K562 (cell line): ENCODE measurements at regions not wholly inside any gene's neighbourhood (a gene's known extent, or its start where the extent isn't known, plus 50 kb on each side); places are given as distances from the start of the nearest gene placed in this dataset.

Source experiments
- ATAC-seq: fragments of 200-7000 bp; cut with Tn5 transposase; 3 replicates; pipeline ENCODE4 v1.9.1; 2020; ENCODE audit warnings: moderate library complexity
- BruUV-seq: library from RNA; stranded (reverse); fragments of 400-500 nt; replicated peaks from 2 replicates; lab custom pipeline; 2021; lab: Mats Ljungman, UMichigan
- CTCF ChIA-PET: fragments of 300-600 bp; formaldehyde crosslinking; extraction: SDS; loops from one replicate; lab custom pipeline; 2021; ENCODE audit warnings: low intra/inter-chr PET ratio; lab: Yijun Ruan, JAX
- POLR2A ChIA-PET: fragments of 300-600, 350-650 bp; sonication (Branson Sonifier 250); formaldehyde crosslinking; extraction: SDS; loops from one replicate; lab custom pipeline; 2021; ENCODE audit warnings: antibody characterized with exemption, inconsistent platforms; lab: Yijun Ruan, JAX
- DNase-seq, 4 experiments: peaks; one replicate each; pipeline versions ENCODE4 v3.0.0 to v3.0.0-alpha.2; 2011 to 2018; ENCODE audit warnings: low spot score in 3 of 4, mixed read lengths in 3 of 4; ENCODE audit errors: extremely low read depth in 1 of 4
- FAIRE-seq: peaks from 2 replicates; lab custom pipeline; 2011; peaks lifted over from hg19 to GRCh38; lab: Jason Lieb, UNC
- H2AFZ ChIP-seq: 2 replicates; pipeline ENCODE4 v1.6.0; 2011; ENCODE audit warnings: low read depth, low read length, control low read depth, inconsistent platforms
- H3K27ac ChIP-seq: fragments of 200-600 bp; 3 replicates; pipeline ENCODE4 v1.8.0; 2011; ENCODE audit warnings: low read depth, mild to moderate bottlenecking, control low read depth, inconsistent platforms, low read length, moderate library complexity, mixed read lengths; ENCODE audit errors: extremely low read depth
- H3K27me3 ChIP-seq, 2 experiments: fragments of 300-600 bp in 1 of 2; 2 replicates in 1 of 2; 3 replicates in 1 of 2; pipeline versions ENCODE4 v1.6.0 to v1.8.0; 2011; ENCODE audit warnings: inconsistent platforms in 2 of 2, low read length in 2 of 2, mild to moderate bottlenecking in 1 of 2, mixed read lengths in 1 of 2, moderate library complexity in 1 of 2; ENCODE audit not compliant: control insufficient read depth in 2 of 2, insufficient read depth in 2 of 2
- H3K36me3 ChIP-seq: fragments of 300-600 bp; 3 replicates; pipeline ENCODE4 v1.8.0; 2011; ENCODE audit warnings: mild to moderate bottlenecking, low read length, inconsistent platforms; ENCODE audit not compliant: control insufficient read depth, insufficient read depth
- H3K4me1 ChIP-seq, 2 experiments: fragments of 200-600 bp in 1 of 2; replicated peaks in 1 of 2; 2 replicates in 1 of 2; 3 replicates in 1 of 2; pipeline versions ENCODE4 v1.5.1 to v1.8.0; 2011; ENCODE audit warnings: inconsistent platforms in 2 of 2, low read length in 2 of 2, mild to moderate bottlenecking in 1 of 2, mixed read lengths in 1 of 2, moderate library complexity in 1 of 2; ENCODE audit not compliant: control insufficient read depth in 2 of 2, insufficient read depth in 2 of 2
- H3K4me2 ChIP-seq: 2 replicates; pipeline ENCODE4 v1.6.1; 2011; ENCODE audit warnings: low read length, control low read depth, inconsistent platforms, mixed read lengths; ENCODE audit not compliant: insufficient read depth
- H3K4me3 ChIP-seq: fragments of 200-600 bp; sonication (generic), shearing (Covaris generic); 2 replicates; pipeline ENCODE4 v1.5.1; 2016; ENCODE audit warnings: control low read depth, inconsistent platforms
- H3K79me2 ChIP-seq: fragments of 200-600 bp; 3 replicates; pipeline ENCODE4 v1.8.0; 2011; ENCODE audit warnings: low read length, inconsistent platforms; ENCODE audit not compliant: control insufficient read depth, insufficient read depth
- H3K9ac ChIP-seq, 2 experiments: 2 replicates each; pipeline versions ENCODE4 v1.6.0 to v1.6.1; 2011; ENCODE audit warnings: low read depth in 2 of 2, low read length in 2 of 2, control low read depth in 1 of 2, inconsistent platforms in 1 of 2, mild to moderate bottlenecking in 1 of 2, mixed read lengths in 1 of 2; ENCODE audit not compliant: insufficient read depth in 1 of 2
- H3K9me1 ChIP-seq: one replicate; pipeline ENCODE4 v1.6.0; 2011; ENCODE audit warnings: inconsistent platforms, mild to moderate bottlenecking, low read length, moderate library complexity; ENCODE audit not compliant: control insufficient read depth, insufficient read depth
- H3K9me3 ChIP-seq: replicated peaks from 2 replicates; pipeline ENCODE4 v1.5.1; 2011; ENCODE audit warnings: low read depth, low read length, inconsistent platforms; ENCODE audit not compliant: control insufficient read depth, insufficient read depth
- H4K20me1 ChIP-seq: replicated peaks from 2 replicates; pipeline ENCODE4 v1.6.1; 2011; ENCODE audit warnings: low read length, inconsistent platforms, mixed read lengths; ENCODE audit not compliant: control insufficient read depth, insufficient read depth
- CEBPB ChIP-seq: fragments of 450-650 bp; IDR thresholded peaks from 2 replicates; pipeline ENCODE4 v1.6.1; 2016; ENCODE audit warnings: missing genetic modification characterization, missing compliant biosample characterization
- CTBP1 ChIP-seq: fragments of 450-650 bp; IDR thresholded peaks from 2 replicates; pipeline ENCODE4 v1.6.1; 2016; ENCODE audit warnings: borderline replicate concordance
- FOSL1 ChIP-seq: fragments of 200-800 bp; sonication (Bioruptor generic); conservative IDR thresholded peaks from 2 replicates; pipeline ENCODE4 v1.6.1; 2016; ENCODE audit warnings: missing genetic modification characterization, missing compliant biosample characterization
- HNRNPL ChIP-seq: fragments of 200-400 bp; formaldehyde crosslinking; IDR thresholded peaks from 2 replicates; pipeline ENCODE4 v1.6.1; 2017; ENCODE audit warnings: low read depth, mild to moderate bottlenecking, low read length
- MYC ChIP-seq, 2 experiments: fragments of 250-450 bp in 1 of 2; sonication (Bioruptor Pico) in 1 of 2; IDR thresholded peaks; 2 replicates each; pipeline versions ENCODE4 v1.5.1 to v1.6.1; 2012 to 2021; ENCODE audit warnings: low read depth in 2 of 2, borderline replicate concordance in 1 of 2, improper control_type of control experiment in 1 of 2, low read length in 1 of 2, mild to moderate bottlenecking in 1 of 2, moderate library complexity in 1 of 2
- POLR2AphosphoS2 ChIP-seq: IDR thresholded peaks from 2 replicates; pipeline ENCODE4 v1.6.1; 2012; ENCODE audit warnings: low read length, improper control_type of control experiment
- RAD21 ChIP-seq, 2 experiments: fragments of 250-450 bp in 1 of 2; fragments of 450-650 bp in 1 of 2; sonication (Bioruptor Pico) in 1 of 2; formaldehyde crosslinking in 1 of 2; IDR thresholded peaks in 1 of 2; conservative IDR thresholded peaks in 1 of 2; 2 replicates each; pipeline versions ENCODE4 v1.4.0 to v1.8.0; 2020 to 2022; ENCODE audit warnings: mild to moderate bottlenecking in 2 of 2, moderate library complexity in 1 of 2
- THAP12 ChIP-seq: fragments of 250-450 bp; sonication (Bioruptor Pico); IDR thresholded peaks from 2 replicates; pipeline ENCODE4 v1.9.0; 2021; ENCODE audit warnings: mild to moderate bottlenecking, inconsistent platforms
- ZNF121 ChIP-seq: sonication (generic); formaldehyde crosslinking; conservative IDR thresholded peaks from 2 replicates; pipeline ENCODE4 v1.8.0; 2022; ENCODE audit warnings: missing genetic modification reagents
- ZNF24 ChIP-seq: fragments of 450-650 bp; IDR thresholded peaks from 2 replicates; pipeline ENCODE4 v1.6.1; 2016
- WGBS: fragments of 100-300 bp; shearing (Covaris generic); methylation state at CpG from one replicate; pipeline ENCODE4 v1.1.6; 2016; ENCODE audit warnings: low coverage, mixed read lengths; ENCODE audit not compliant: insufficient coverage; ENCODE audit errors: missing lambda C conversion rate; 5-methylcytosine and 5-hydroxymethylcytosine counted together
- in situ Hi-C: fragments of 300-500 bp; cut with MboI; formaldehyde crosslinking; loops from 4 replicates; pipeline ENCODE4 v1.15.0; 2018; ENCODE audit warnings: inconsistent platforms, mixed read lengths
- intact Hi-C: fragments of 100-400 bp; cut with micrococcal nuclease; formaldehyde crosslinking; loops from 2 replicates; pipeline ENCODE4 v1.14.2; 2022
- TF ChIP-seq, protein P1 (sequence below), 2 experiments: fragments of 450-650 bp; formaldehyde crosslinking in 1 of 2; IDR thresholded peaks; 2 replicates each; pipeline versions ENCODE4 v1.4.0 to v1.6.1; 2014 to 2020; ENCODE audit warnings: mild to moderate bottlenecking in 2 of 2, borderline replicate concordance in 1 of 2, low read depth in 1 of 2

GRCh38 chr2:52405980-52406379 is 1361.6 kb upstream of the CHAC2 start:
- no peak for FAIRE-seq
- 0% methylated on average over 1 of the region's 1 CpG for WGBS
- no peak for TF ChIP-seq THAP12 (CRISPR knock-in tag)
- TF ChIP-seq CEBPB (tag), result no peak
- no peak for TF ChIP-seq FOSL1 (tag)
- TF ChIP-seq, protein P1, sequence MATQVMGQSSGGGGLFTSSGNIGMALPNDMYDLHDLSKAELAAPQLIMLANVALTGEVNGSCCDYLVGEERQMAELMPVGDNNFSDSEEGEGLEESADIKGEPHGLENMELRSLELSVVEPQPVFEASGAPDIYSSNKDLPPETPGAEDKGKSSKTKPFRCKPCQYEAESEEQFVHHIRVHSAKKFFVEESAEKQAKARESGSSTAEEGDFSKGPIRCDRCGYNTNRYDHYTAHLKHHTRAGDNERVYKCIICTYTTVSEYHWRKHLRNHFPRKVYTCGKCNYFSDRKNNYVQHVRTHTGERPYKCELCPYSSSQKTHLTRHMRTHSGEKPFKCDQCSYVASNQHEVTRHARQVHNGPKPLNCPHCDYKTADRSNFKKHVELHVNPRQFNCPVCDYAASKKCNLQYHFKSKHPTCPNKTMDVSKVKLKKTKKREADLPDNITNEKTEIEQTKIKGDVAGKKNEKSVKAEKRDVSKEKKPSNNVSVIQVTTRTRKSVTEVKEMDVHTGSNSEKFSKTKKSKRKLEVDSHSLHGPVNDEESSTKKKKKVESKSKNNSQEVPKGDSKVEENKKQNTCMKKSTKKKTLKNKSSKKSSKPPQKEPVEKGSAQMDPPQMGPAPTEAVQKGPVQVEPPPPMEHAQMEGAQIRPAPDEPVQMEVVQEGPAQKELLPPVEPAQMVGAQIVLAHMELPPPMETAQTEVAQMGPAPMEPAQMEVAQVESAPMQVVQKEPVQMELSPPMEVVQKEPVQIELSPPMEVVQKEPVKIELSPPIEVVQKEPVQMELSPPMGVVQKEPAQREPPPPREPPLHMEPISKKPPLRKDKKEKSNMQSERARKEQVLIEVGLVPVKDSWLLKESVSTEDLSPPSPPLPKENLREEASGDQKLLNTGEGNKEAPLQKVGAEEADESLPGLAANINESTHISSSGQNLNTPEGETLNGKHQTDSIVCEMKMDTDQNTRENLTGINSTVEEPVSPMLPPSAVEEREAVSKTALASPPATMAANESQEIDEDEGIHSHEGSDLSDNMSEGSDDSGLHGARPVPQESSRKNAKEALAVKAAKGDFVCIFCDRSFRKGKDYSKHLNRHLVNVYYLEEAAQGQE (IDR thresholded peaks at IDR 0.05; ENCODE audit: borderline replicate concordance), result no peak
- TF ChIP-seq, protein P1 (CRISPR knock-in tag; IDR thresholded peaks at IDR 0.05; ENCODE audit: low read depth), result no peak
- TF ChIP-seq MYC (IDR thresholded peaks at IDR 0.05; ENCODE audit: low read depth, low read length), result no peak
- TF ChIP-seq MYC (CRISPR knock-in tag; IDR thresholded peaks at IDR 0.05; ENCODE audit: borderline replicate concordance, low read depth), result no peak
- no peak for TF ChIP-seq ZNF121
- no peak for TF ChIP-seq POLR2AphosphoS2
- TF ChIP-seq RAD21 (CRISPR knock-in tag; conservative IDR thresholded peaks at IDR 0.05 in 1 of 2, IDR thresholded peaks at IDR 0.05 in 1 of 2), result no peak
- no peak for TF ChIP-seq HNRNPL
- no peak for TF ChIP-seq ZNF24
- no peak for TF ChIP-seq CTBP1
- ATAC-seq, result no peak
- no peak for DNase-seq
- Histone ChIP-seq H4K20me1 (no peaks in the 10 kb centered on the region), H3K9me3 (no peaks in the 10 kb centered on the region), H3K9me1 (no peaks in the 10 kb centered on the region), H2AFZ (no peak overlapping the region), H3K4me3 (no peak overlapping the region), H3K4me2 (no peak overlapping the region), H3K27ac (no peak overlapping the region), H3K9ac (no peak overlapping the region), H3K79me2 (no peaks in the 10 kb centered on the region), H3K27me3 (no peaks in the 10 kb centered on the region), H3K4me1 (no peaks in the 10 kb centered on the region), H3K36me3 (no peaks in the 10 kb centered on the region)
- no TSS peak for BruUV-seq
- POLR2A ChIA-PET, result no interaction called here
- in situ Hi-C loops (no loop called here), intact Hi-C loops (no loop called here)
- CTCF ChIA-PET, result no interaction called here
